ENCODE measurements at regions not wholly inside any gene's neighbourhood (a gene's known extent, or its start where the extent isn't known, plus 50 kb on each side); places are given as distances from the start of the nearest gene placed in this dataset.

GRCh38 chr3:61334783-61335182 is 83.5 kb upstream of the FHIT start:
- TF ChIP-seq CTCF (IDR thresholded peaks at IDR 0.05; ENCODE audit: low read depth, low read length, missing input control) = no peak
- no peak for TF ChIP-seq TAF1 (conservative IDR thresholded peaks at IDR 0.05)
- TF ChIP-seq FOXA1 (IDR thresholded peaks at IDR 0.05) = no peak
- no peak for TF ChIP-seq RAD21 (IDR thresholded peaks at IDR 0.05)
- TF ChIP-seq MAX (IDR thresholded peaks at IDR 0.05) = no peak
- no peak for TF ChIP-seq RXRA (IDR thresholded peaks at IDR 0.05)
- no peak for TF ChIP-seq SP1 (IDR thresholded peaks at IDR 0.05)
- TF ChIP-seq YY1 (IDR thresholded peaks at IDR 0.05) = no peak
- TF ChIP-seq EGR1 (IDR thresholded peaks at IDR 0.05; ENCODE audit: low read depth in 2 of 2) = no peak
- TF ChIP-seq REST (IDR thresholded peaks at IDR 0.05) = no peak
- no peak for TF ChIP-seq ZBTB33 (IDR thresholded peaks at IDR 0.05)

All from liver (tissue), 3 donors.